ENCODE measurements at regions not wholly inside any gene's neighbourhood (a gene's known extent, or its start where the extent isn't known, plus 50 kb on each side); places are given as distances from the start of the nearest gene placed in this dataset.

DNA sequence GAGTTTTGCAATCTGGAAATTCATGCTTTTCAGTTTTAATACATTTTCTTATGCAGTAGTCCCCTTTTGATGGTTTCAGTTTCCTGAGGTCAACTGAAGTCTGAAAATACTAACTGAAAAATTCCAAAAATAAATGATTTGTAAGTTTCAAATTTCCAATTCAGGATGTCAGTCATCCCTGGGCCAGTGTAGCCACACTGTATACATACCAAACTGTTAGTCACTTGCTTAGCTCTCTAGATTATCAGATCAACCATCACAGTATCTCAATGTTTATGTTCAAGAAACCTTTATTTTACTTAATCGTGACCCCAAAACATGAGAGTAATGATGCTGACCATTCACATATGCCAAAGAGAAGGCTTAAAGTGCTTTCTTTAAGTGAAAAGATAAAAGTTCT is 715.5 kb downstream of the GBE1 start:
- H3K9me3 ChIP-seq = no peaks in the 10 kb centered on the region
- H3K4me1 ChIP-seq = no peaks in the 10 kb centered on the region
- 26 to 50% methylated on average over 1 of the region's 1 CpG for WGBS, 2 donors (ENCODE audit: low coverage in 1 of 2)
- no peaks in the 10 kb centered on the region for H3K36me3 ChIP-seq
- ATAC-seq = no peak
- H3K4me3 ChIP-seq = no peak overlapping the region
- H3K27me3 ChIP-seq = no peaks in the 10 kb centered on the region
- TF ChIP-seq, protein P1, sequence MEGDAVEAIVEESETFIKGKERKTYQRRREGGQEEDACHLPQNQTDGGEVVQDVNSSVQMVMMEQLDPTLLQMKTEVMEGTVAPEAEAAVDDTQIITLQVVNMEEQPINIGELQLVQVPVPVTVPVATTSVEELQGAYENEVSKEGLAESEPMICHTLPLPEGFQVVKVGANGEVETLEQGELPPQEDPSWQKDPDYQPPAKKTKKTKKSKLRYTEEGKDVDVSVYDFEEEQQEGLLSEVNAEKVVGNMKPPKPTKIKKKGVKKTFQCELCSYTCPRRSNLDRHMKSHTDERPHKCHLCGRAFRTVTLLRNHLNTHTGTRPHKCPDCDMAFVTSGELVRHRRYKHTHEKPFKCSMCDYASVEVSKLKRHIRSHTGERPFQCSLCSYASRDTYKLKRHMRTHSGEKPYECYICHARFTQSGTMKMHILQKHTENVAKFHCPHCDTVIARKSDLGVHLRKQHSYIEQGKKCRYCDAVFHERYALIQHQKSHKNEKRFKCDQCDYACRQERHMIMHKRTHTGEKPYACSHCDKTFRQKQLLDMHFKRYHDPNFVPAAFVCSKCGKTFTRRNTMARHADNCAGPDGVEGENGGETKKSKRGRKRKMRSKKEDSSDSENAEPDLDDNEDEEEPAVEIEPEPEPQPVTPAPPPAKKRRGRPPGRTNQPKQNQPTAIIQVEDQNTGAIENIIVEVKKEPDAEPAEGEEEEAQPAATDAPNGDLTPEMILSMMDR (IDR thresholded peaks at IDR 0.05) = no peak
- TF ChIP-seq POLR2AphosphoS5 (IDR thresholded peaks at IDR 0.05) (no peak), EP300 (IDR thresholded peaks at IDR 0.05) (no peak), POLR2A (IDR thresholded peaks at IDR 0.05) (no peak)
- no peak overlapping the region for H3K27ac ChIP-seq

- WGBS, 2 donors (ENCODE audit: low coverage in 1 of 2) = 100% methylated on average over 2 of the region's 2 CpGs; no CpG with 5 or more reads in 1 of the 2 donors
These were observed 716.2 kb downstream of the GBE1 start for GRCh38 chr3:81045246-81045645.

GRCh38 chr3:81043660-81044199 is 717.7 kb downstream of the GBE1 start:
- Histone ChIP-seq H3K4me1 (no peaks in the 10 kb centered on the region), H3K27ac (no peak overlapping the region), H3K27me3 (no peaks in the 10 kb centered on the region), H3K36me3 (no peaks in the 10 kb centered on the region), H3K9me3 (no peaks in the 10 kb centered on the region), H3K4me3 (no peak overlapping the region)
- TF ChIP-seq EP300 (IDR thresholded peaks at IDR 0.05) (no peak), POLR2AphosphoS5 (IDR thresholded peaks at IDR 0.05) (no peak), POLR2A (IDR thresholded peaks at IDR 0.05) (no peak)
- TF ChIP-seq, protein P1 (IDR thresholded peaks at IDR 0.05) = no peak
- 54 to 70% methylated on average over 3 of the region's 3 CpGs for WGBS, 2 donors (ENCODE audit: low coverage in 1 of 2)
- no peak for ATAC-seq

More at GRCh38 chr3:81045246-81045645, 716.2 kb downstream of the GBE1 start:
- H3K27ac ChIP-seq = no peak overlapping the region
- H3K36me3 ChIP-seq = no peaks in the 10 kb centered on the region
- no peak overlapping the region for H3K4me3 ChIP-seq
- H3K9me3 ChIP-seq = no peaks in the 10 kb centered on the region
- no peak for ATAC-seq
- TF ChIP-seq POLR2A (IDR thresholded peaks at IDR 0.05) (no peak), EP300 (IDR thresholded peaks at IDR 0.05) (no peak), POLR2AphosphoS5 (IDR thresholded peaks at IDR 0.05) (no peak)
- TF ChIP-seq, protein P1 (IDR thresholded peaks at IDR 0.05) = no peak
- H3K4me1 ChIP-seq = no peaks in the 10 kb centered on the region
- no peaks in the 10 kb centered on the region for H3K27me3 ChIP-seq

DNA sequence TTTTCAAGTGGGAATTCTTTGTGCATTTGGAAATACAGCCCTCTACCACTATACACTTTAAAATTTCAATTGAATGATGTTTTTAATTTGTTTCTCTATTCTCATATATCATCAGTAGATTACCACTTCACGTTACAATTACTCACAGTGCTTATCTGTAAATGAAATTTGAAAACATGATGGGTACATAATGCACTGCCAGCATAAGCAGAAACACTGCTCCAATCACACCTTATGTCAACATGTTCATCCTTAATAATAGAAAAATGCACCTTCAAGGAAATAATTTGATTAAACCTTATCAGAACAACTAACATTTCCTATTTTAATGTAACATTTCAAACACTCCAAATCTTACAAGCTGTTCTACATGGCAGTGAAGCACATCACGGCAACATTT is 718.4 kb downstream of the GBE1 start:
- H3K4me1 ChIP-seq = no peaks in the 10 kb centered on the region
- H3K4me3 ChIP-seq = no peak overlapping the region
- no peaks in the 10 kb centered on the region for H3K36me3 ChIP-seq
- no peaks in the 10 kb centered on the region for H3K9me3 ChIP-seq
- no peak overlapping the region for H3K27ac ChIP-seq
- TF ChIP-seq POLR2A (IDR thresholded peaks at IDR 0.05) (no peak), EP300 (IDR thresholded peaks at IDR 0.05) (no peak), POLR2AphosphoS5 (IDR thresholded peaks at IDR 0.05) (no peak)
- TF ChIP-seq, protein P1 (IDR thresholded peaks at IDR 0.05) = no peak
- ATAC-seq = no peak
- WGBS, 2 donors (ENCODE audit: low coverage in 1 of 2) = 52 to 54% methylated on average over 2 of the region's 2 CpGs
- no peaks in the 10 kb centered on the region for H3K27me3 ChIP-seq

GRCh38 chr3:81041331-81041730 is 720.1 kb downstream of the GBE1 start:
- Histone ChIP-seq H3K4me1 (no peaks in the 10 kb centered on the region), H3K9me3 (no peaks in the 10 kb centered on the region), H3K27ac (no peak overlapping the region), H3K27me3 (no peaks in the 10 kb centered on the region), H3K4me3 (no peak overlapping the region), H3K36me3 (no peaks in the 10 kb centered on the region)
- ATAC-seq = no peak
- 56 to 64% methylated on average over 2 of the region's 2 CpGs for WGBS, 2 donors (ENCODE audit: low coverage in 1 of 2)
- TF ChIP-seq, protein P1 (IDR thresholded peaks at IDR 0.05) = no peak
- TF ChIP-seq EP300 (IDR thresholded peaks at IDR 0.05) (no peak), POLR2A (IDR thresholded peaks at IDR 0.05) (no peak), POLR2AphosphoS5 (IDR thresholded peaks at IDR 0.05) (no peak)

Data from gastroesophageal sphincter (tissue), 4 donors.